Liver (tissue), 3 donors: ENCODE measurements at regions not wholly inside any gene's neighbourhood (a gene's known extent, or its start where the extent isn't known, plus 50 kb on each side); places are given as distances from the start of the nearest gene placed in this dataset.

Experiments
- RAD21 ChIP-seq, 2 donors: IDR thresholded peaks; 2 replicates each; pipeline ENCODE4 v1.6.1; 2016; ENCODE audit warnings: antibody characterized with exemption in 2 of 2, mild to moderate bottlenecking in 2 of 2
- RXRA ChIP-seq, 2 donors: IDR thresholded peaks; 2 replicates each; pipeline ENCODE4 v1.6.1; 2017 to 2018; ENCODE audit warnings: antibody characterized with exemption in 2 of 2, mild to moderate bottlenecking in 1 of 2
- TF ChIP-seq, protein P1 (sequence below): fragments of 150-350 bp; IDR thresholded peaks from 2 replicates; pipeline ENCODE4 v1.5.1; 2017; ENCODE audit warnings: improper control_type of control experiment, low read depth, low read length; ENCODE audit not compliant: missing input control
- TF ChIP-seq, protein P2 (sequence below): IDR thresholded peaks from 2 replicates; pipeline ENCODE4 v1.6.1; 2016; ENCODE audit warnings: antibody characterized with exemption, mild to moderate bottlenecking
- donor health status: healthy.
- donor health status: healthy.

DNA sequence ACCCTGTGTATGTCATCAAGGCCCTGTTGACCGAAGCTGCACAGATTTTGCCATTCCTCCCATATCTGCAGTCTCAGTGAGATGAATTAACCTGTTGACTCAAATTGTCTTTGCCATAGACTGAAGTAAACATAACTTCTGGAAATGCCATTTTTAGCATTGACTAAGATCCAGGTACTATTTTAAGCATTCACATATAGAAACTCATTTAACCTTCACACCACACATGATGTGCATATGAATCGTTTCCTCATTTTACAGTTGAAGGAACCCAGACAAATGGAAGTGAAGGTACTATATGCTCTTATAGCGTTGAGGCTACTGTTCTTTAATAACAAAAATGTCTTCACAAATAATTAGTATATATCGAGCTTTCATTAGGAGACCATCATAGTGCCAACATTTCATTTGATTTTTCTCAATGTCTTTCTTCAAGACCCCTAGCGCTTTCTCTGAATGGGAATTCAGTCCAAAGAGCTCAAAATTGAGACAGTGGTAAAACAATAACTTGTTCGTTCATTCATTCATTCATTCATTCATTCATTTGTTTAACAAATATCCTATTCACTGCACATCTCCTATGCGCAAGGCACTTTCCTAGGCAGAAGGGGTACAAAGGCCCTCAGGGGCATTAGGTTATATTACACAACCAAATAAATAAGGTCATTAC is 444.7 kb downstream of the ADGRL2 start:
- TF ChIP-seq, protein P1, sequence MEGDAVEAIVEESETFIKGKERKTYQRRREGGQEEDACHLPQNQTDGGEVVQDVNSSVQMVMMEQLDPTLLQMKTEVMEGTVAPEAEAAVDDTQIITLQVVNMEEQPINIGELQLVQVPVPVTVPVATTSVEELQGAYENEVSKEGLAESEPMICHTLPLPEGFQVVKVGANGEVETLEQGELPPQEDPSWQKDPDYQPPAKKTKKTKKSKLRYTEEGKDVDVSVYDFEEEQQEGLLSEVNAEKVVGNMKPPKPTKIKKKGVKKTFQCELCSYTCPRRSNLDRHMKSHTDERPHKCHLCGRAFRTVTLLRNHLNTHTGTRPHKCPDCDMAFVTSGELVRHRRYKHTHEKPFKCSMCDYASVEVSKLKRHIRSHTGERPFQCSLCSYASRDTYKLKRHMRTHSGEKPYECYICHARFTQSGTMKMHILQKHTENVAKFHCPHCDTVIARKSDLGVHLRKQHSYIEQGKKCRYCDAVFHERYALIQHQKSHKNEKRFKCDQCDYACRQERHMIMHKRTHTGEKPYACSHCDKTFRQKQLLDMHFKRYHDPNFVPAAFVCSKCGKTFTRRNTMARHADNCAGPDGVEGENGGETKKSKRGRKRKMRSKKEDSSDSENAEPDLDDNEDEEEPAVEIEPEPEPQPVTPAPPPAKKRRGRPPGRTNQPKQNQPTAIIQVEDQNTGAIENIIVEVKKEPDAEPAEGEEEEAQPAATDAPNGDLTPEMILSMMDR = no peak
- TF ChIP-seq RAD21 (IDR thresholded peaks at IDR 0.05) (no peak), RXRA (IDR thresholded peaks at IDR 0.05) (no peak)
- TF ChIP-seq, protein P2, sequence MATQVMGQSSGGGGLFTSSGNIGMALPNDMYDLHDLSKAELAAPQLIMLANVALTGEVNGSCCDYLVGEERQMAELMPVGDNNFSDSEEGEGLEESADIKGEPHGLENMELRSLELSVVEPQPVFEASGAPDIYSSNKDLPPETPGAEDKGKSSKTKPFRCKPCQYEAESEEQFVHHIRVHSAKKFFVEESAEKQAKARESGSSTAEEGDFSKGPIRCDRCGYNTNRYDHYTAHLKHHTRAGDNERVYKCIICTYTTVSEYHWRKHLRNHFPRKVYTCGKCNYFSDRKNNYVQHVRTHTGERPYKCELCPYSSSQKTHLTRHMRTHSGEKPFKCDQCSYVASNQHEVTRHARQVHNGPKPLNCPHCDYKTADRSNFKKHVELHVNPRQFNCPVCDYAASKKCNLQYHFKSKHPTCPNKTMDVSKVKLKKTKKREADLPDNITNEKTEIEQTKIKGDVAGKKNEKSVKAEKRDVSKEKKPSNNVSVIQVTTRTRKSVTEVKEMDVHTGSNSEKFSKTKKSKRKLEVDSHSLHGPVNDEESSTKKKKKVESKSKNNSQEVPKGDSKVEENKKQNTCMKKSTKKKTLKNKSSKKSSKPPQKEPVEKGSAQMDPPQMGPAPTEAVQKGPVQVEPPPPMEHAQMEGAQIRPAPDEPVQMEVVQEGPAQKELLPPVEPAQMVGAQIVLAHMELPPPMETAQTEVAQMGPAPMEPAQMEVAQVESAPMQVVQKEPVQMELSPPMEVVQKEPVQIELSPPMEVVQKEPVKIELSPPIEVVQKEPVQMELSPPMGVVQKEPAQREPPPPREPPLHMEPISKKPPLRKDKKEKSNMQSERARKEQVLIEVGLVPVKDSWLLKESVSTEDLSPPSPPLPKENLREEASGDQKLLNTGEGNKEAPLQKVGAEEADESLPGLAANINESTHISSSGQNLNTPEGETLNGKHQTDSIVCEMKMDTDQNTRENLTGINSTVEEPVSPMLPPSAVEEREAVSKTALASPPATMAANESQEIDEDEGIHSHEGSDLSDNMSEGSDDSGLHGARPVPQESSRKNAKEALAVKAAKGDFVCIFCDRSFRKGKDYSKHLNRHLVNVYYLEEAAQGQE = no peak
